Nephron progenitor cell (in vitro differentiated cells): ENCODE measurements at regions not wholly inside any gene's neighbourhood (a gene's known extent, or its start where the extent isn't known, plus 50 kb on each side); places are given as distances from the start of the nearest gene placed in this dataset.

Experiments
- DNase-seq: peaks from one replicate; pipeline ENCODE4 v3.0.0; 2021
- H3K27ac Mint-ChIP-seq: 2 replicates; pipeline ENCODE4 v1.8.0; 2021; ENCODE audit warnings: mild to moderate bottlenecking, moderate library complexity, mixed read lengths
- H3K27me3 Mint-ChIP-seq: 2 replicates; pipeline ENCODE4 v1.8.0; 2021; ENCODE audit warnings: mild to moderate bottlenecking, low read depth, mixed read lengths; ENCODE audit not compliant: poor library complexity
- H3K36me3 Mint-ChIP-seq: 2 replicates; pipeline ENCODE4 v1.8.0; 2021; ENCODE audit warnings: low read depth, mixed read lengths
- H3K4me1 Mint-ChIP-seq: 2 replicates; pipeline ENCODE4 v1.8.0; 2021; ENCODE audit warnings: mixed read lengths
- H3K4me3 Mint-ChIP-seq: 2 replicates; pipeline ENCODE4 v1.8.0; 2021; ENCODE audit warnings: mild to moderate bottlenecking, moderate library complexity, mixed read lengths
- H3K9me3 Mint-ChIP-seq: 2 replicates; pipeline ENCODE4 v1.8.0; 2021; ENCODE audit warnings: mild to moderate bottlenecking, moderate library complexity, mixed read lengths
- CTCF ChIP-seq: fragments of 200-600 bp; sonication (generic); IDR thresholded peaks from 2 replicates; pipeline ENCODE4 v1.5.0; 2021; ENCODE audit warnings: antibody characterized with exemption

GRCh38 chr4:153970169-153970568 is 181.3 kb upstream of the SFRP2 start:
- Mint-ChIP-seq H3K9me3 (peaks cover 23% of the 10 kb centered on the region), H3K4me1 (no peaks in the 10 kb centered on the region), H3K27ac (no peak overlapping the region), H3K36me3 (peaks cover 5% of the 10 kb centered on the region), H3K4me3 (no peak overlapping the region), H3K27me3 (peaks cover 2% of the 10 kb centered on the region)
- no peak for TF ChIP-seq CTCF
- no peak for DNase-seq

GRCh38 chr4:153969542-153969941 is 180.7 kb upstream of the SFRP2 start:
- no peak overlapping the region for H3K4me3 Mint-ChIP-seq
- no peak overlapping the region for H3K27ac Mint-ChIP-seq
- peaks cover 5% of the 10 kb centered on the region for H3K27me3 Mint-ChIP-seq
- TF ChIP-seq CTCF: no peak
- H3K9me3 Mint-ChIP-seq: peaks cover 16% of the 10 kb centered on the region
- peaks cover 5% of the 10 kb centered on the region for H3K36me3 Mint-ChIP-seq
- H3K4me1 Mint-ChIP-seq: no peaks in the 10 kb centered on the region
- no peak for DNase-seq

- H3K4me1 Mint-ChIP-seq: no peaks in the 10 kb centered on the region
- no peaks in the 10 kb centered on the region for H3K36me3 Mint-ChIP-seq
- H3K27ac Mint-ChIP-seq: no peak overlapping the region
- H3K27me3 Mint-ChIP-seq: peaks cover 5% of the 10 kb centered on the region
- no peak for TF ChIP-seq CTCF
- no peak for DNase-seq
- no peaks in the 10 kb centered on the region for H3K9me3 Mint-ChIP-seq
- H3K4me3 Mint-ChIP-seq: no peak overlapping the region
These were observed 177.8 kb upstream of the SFRP2 start for GRCh38 chr4:153966641-153967040.

- H3K4me3 Mint-ChIP-seq: no peak overlapping the region
- H3K27me3 Mint-ChIP-seq: peaks cover 5% of the 10 kb centered on the region
- no peaks in the 10 kb centered on the region for H3K36me3 Mint-ChIP-seq
- no peak overlapping the region for H3K27ac Mint-ChIP-seq
- no peaks in the 10 kb centered on the region for H3K4me1 Mint-ChIP-seq
- DNase-seq: no peak
- H3K9me3 Mint-ChIP-seq: no peaks in the 10 kb centered on the region
- no peak for TF ChIP-seq CTCF
These were observed 174.3 kb upstream of the SFRP2 start for GRCh38 chr4:153963216-153963615.

GRCh38 chr4:153962311-153963039 is 173.6 kb upstream of the SFRP2 start:
- no peak overlapping the region for H3K4me3 Mint-ChIP-seq
- peaks cover 4% of the 10 kb centered on the region for H3K9me3 Mint-ChIP-seq
- peaks cover 5% of the 10 kb centered on the region for H3K27me3 Mint-ChIP-seq
- H3K36me3 Mint-ChIP-seq: no peaks in the 10 kb centered on the region
- no peak for TF ChIP-seq CTCF
- DNase-seq: no peak
- no peaks in the 10 kb centered on the region for H3K4me1 Mint-ChIP-seq
- no peak overlapping the region for H3K27ac Mint-ChIP-seq

GRCh38 chr4:153955327-153955726 is 166.4 kb upstream of the SFRP2 start:
- peaks cover 7% of the 10 kb centered on the region for H3K27me3 Mint-ChIP-seq
- no peaks in the 10 kb centered on the region for H3K36me3 Mint-ChIP-seq
- DNase-seq: no peak
- H3K27ac Mint-ChIP-seq: no peak overlapping the region
- H3K4me1 Mint-ChIP-seq: peaks cover 4% of the 10 kb centered on the region
- H3K4me3 Mint-ChIP-seq: no peak overlapping the region
- peaks cover 9% of the 10 kb centered on the region for H3K9me3 Mint-ChIP-seq
- TF ChIP-seq CTCF: no peak
